Neural progenitor cell (in vitro differentiated cells): ENCODE measurements at regions not wholly inside any gene's neighbourhood (a gene's known extent, or its start where the extent isn't known, plus 50 kb on each side); places are given as distances from the start of the nearest gene placed in this dataset.
"Not testable (repeated sequence)": the region's sequence is repeated elsewhere in the genome, so short reads cannot be mapped to it uniquely, and the experiment has no call there.

Experiments
- CTCF ChIP-seq: fragments of 200-600 bp; sonication (generic); IDR thresholded peaks from 2 replicates; pipeline ENCODE4 v1.5.1; 2017; ENCODE audit warnings: antibody characterized with exemption, mild to moderate bottlenecking
- EZH2 ChIP-seq: fragments of 200-600 bp; sonication (generic); IDR thresholded peaks from 2 replicates; pipeline ENCODE4 v1.6.1; 2017; ENCODE audit warnings: antibody characterized with exemption, mild to moderate bottlenecking, moderate library complexity

GRCh38 chr2:144901386-144901785 lies 381.5 kb upstream of the ZEB2 start:
- TF ChIP-seq CTCF, EZH2: not testable (repeated sequence)
